ENCODE measurements at regions not wholly inside any gene's neighbourhood (a gene's known extent, or its start where the extent isn't known, plus 50 kb on each side); places are given as distances from the start of the nearest gene placed in this dataset.

GRCh38 chr15:46961795-46962194 is 755.5 kb upstream of the SEMA6D start:
- TF ChIP-seq TAF1 (IDR thresholded peaks at IDR 0.05; ENCODE audit: low read depth) (no peak), MAX (IDR thresholded peaks at IDR 0.05) (no peak), CEBPB (IDR thresholded peaks at IDR 0.05) (no peak), YY1 (IDR thresholded peaks at IDR 0.05; ENCODE audit: low read depth) (no peak), REST (IDR thresholded peaks at IDR 0.05; ENCODE audit: low read depth) (no peak), USF1 (IDR thresholded peaks at IDR 0.05) (no peak), EP300 (IDR thresholded peaks at IDR 0.05; ENCODE audit: borderline replicate concordance) (no peak), EGR1 (IDR thresholded peaks at IDR 0.05) (no peak), FOXM1 (IDR thresholded peaks at IDR 0.05; ENCODE audit: borderline replicate concordance, low read depth) (no peak), RAD21 (IDR thresholded peaks at IDR 0.05; ENCODE audit: low read depth) (no peak), NFIC (IDR thresholded peaks at IDR 0.05) (no peak), CREB1 (IDR thresholded peaks at IDR 0.05; ENCODE audit: low read depth) (no peak), TCF12 (IDR thresholded peaks at IDR 0.05; ENCODE audit: low read depth) (no peak), ZBTB7A (IDR thresholded peaks at IDR 0.05; ENCODE audit: low read depth) (no peak), TEAD4 (IDR thresholded peaks at IDR 0.05) (no peak)

GRCh38 chr15:46996359-46996758 is 720.9 kb upstream of the SEMA6D start:
- TF ChIP-seq YY1 (IDR thresholded peaks at IDR 0.05; ENCODE audit: low read depth) (no peak), TEAD4 (IDR thresholded peaks at IDR 0.05) (no peak)

GRCh38 chr15:46997501-46997900 is 719.8 kb upstream of the SEMA6D start:
- TF ChIP-seq CEBPB (IDR thresholded peaks at IDR 0.05) (no peak), TAF1 (IDR thresholded peaks at IDR 0.05; ENCODE audit: low read depth) (no peak), RAD21 (IDR thresholded peaks at IDR 0.05; ENCODE audit: low read depth) (no peak), ZBTB7A (IDR thresholded peaks at IDR 0.05; ENCODE audit: low read depth) (no peak), USF1 (IDR thresholded peaks at IDR 0.05) (no peak), EP300 (IDR thresholded peaks at IDR 0.05; ENCODE audit: borderline replicate concordance) (no peak), EGR1 (IDR thresholded peaks at IDR 0.05) (no peak), TCF12 (IDR thresholded peaks at IDR 0.05; ENCODE audit: low read depth) (no peak), REST (IDR thresholded peaks at IDR 0.05; ENCODE audit: low read depth) (no peak), NFIC (IDR thresholded peaks at IDR 0.05) (no peak), CREB1 (IDR thresholded peaks at IDR 0.05; ENCODE audit: low read depth) (no peak), MAX (IDR thresholded peaks at IDR 0.05) (no peak), TEAD4 (IDR thresholded peaks at IDR 0.05) (no peak), YY1 (IDR thresholded peaks at IDR 0.05; ENCODE audit: low read depth) (no peak), FOXM1 (IDR thresholded peaks at IDR 0.05; ENCODE audit: borderline replicate concordance, low read depth) (no peak)

- no peak for TF ChIP-seq YY1 (IDR thresholded peaks at IDR 0.05; ENCODE audit: low read depth)
- no peak for TF ChIP-seq MAX (IDR thresholded peaks at IDR 0.05)
Measured at GRCh38 chr15:47003568-47003967, 713.7 kb upstream of the SEMA6D start.

- TF ChIP-seq TEAD4 (IDR thresholded peaks at IDR 0.05) (no peak), TCF12 (IDR thresholded peaks at IDR 0.05; ENCODE audit: low read depth) (no peak), EP300 (IDR thresholded peaks at IDR 0.05; ENCODE audit: borderline replicate concordance) (no peak), REST (IDR thresholded peaks at IDR 0.05; ENCODE audit: low read depth) (no peak), USF1 (IDR thresholded peaks at IDR 0.05) (no peak), CEBPB (IDR thresholded peaks at IDR 0.05) (no peak), NFIC (IDR thresholded peaks at IDR 0.05) (no peak), EGR1 (IDR thresholded peaks at IDR 0.05) (no peak), ZBTB7A (IDR thresholded peaks at IDR 0.05; ENCODE audit: low read depth) (no peak), TAF1 (IDR thresholded peaks at IDR 0.05; ENCODE audit: low read depth) (no peak), MAX (IDR thresholded peaks at IDR 0.05) (no peak), FOXM1 (IDR thresholded peaks at IDR 0.05; ENCODE audit: borderline replicate concordance, low read depth) (no peak), RAD21 (IDR thresholded peaks at IDR 0.05; ENCODE audit: low read depth) (no peak), YY1 (IDR thresholded peaks at IDR 0.05; ENCODE audit: low read depth) (no peak)
Measured at GRCh38 chr15:47013446-47013845, 703.9 kb upstream of the SEMA6D start.
